IMR-90 (cell line): ENCODE measurements at regions not wholly inside any gene's neighbourhood (a gene's known extent, or its start where the extent isn't known, plus 50 kb on each side); places are given as distances from the start of the nearest gene placed in this dataset.

Experiments used
- ATAC-seq: fragments of 200-7000 bp; cut with Tn5 transposase; 2 replicates; pipeline ENCODE4 v1.9.1; 2020; ENCODE audit warnings: low read depth, mild to moderate bottlenecking, moderate library complexity
- BruUV-seq: library from RNA; stranded (reverse); fragments of 400-500 nt; replicated peaks from 2 replicates; lab custom pipeline; 2021; lab: Mats Ljungman, UMichigan
- CTCF ChIA-PET: fragments of 300-600 bp; formaldehyde crosslinking; extraction: SDS; loops from one replicate; lab custom pipeline; 2021; ENCODE audit warnings: antibody characterized with exemption; lab: Yijun Ruan, JAX
- POLR2A ChIA-PET: fragments of 300-600 bp; sonication (Branson Sonifier 250); formaldehyde crosslinking; loops from one replicate; lab custom pipeline; 2022; ENCODE audit warnings: antibody characterized with exemption; ENCODE audit not compliant: unreplicated experiment; lab: Charles Lee
- DNase-seq: peaks from one replicate; pipeline ENCODE4 v3.0.0; 2013
- H2AFZ ChIP-seq: replicated peaks from 2 replicates; pipeline ENCODE3; 2013; ENCODE audit warnings: low read length, mild to moderate bottlenecking; ENCODE audit not compliant: poor library complexity
- H2AK5ac ChIP-seq: 2 replicates; pipeline ENCODE4 v1.6.1; 2013; ENCODE audit warnings: low read depth, low read length, inconsistent platforms
- H2AK9ac ChIP-seq: replicated peaks from 2 replicates; pipeline ENCODE3; 2013; ENCODE audit warnings: mild to moderate bottlenecking, low read depth, low read length, moderate library complexity; ENCODE audit not compliant: poor library complexity
- H2BK120ac ChIP-seq: 2 replicates; pipeline ENCODE4 v1.6.1; 2013; ENCODE audit warnings: low read depth, low read length, inconsistent platforms
- H2BK15ac ChIP-seq: 3 replicates; pipeline ENCODE4 v1.6.1; 2013; ENCODE audit warnings: low read depth, low read length, inconsistent platforms
- H2BK20ac ChIP-seq: 2 replicates; pipeline ENCODE4 v1.6.1; 2013; ENCODE audit warnings: low read depth, mild to moderate bottlenecking, inconsistent platforms, low read length, moderate library complexity
- H2BK5ac ChIP-seq: 2 replicates; pipeline ENCODE4 v1.6.1; 2013; ENCODE audit warnings: mild to moderate bottlenecking, low read depth, low read length, inconsistent platforms; ENCODE audit not compliant: poor library complexity, severe bottlenecking
- H3K14ac ChIP-seq: replicated peaks from 2 replicates; pipeline ENCODE4 v1.6.1; 2013; ENCODE audit warnings: low read depth, low read length, inconsistent platforms
- H3K18ac ChIP-seq: 2 replicates; pipeline ENCODE4 v1.6.1; 2013; ENCODE audit warnings: low read depth, low read length, control low read depth
- H3K23ac ChIP-seq: 2 replicates; pipeline ENCODE4 v1.6.1; 2013; ENCODE audit warnings: low read depth, low read length, inconsistent platforms
- H3K27ac ChIP-seq: 2 replicates; pipeline ENCODE4 v1.5.1; 2013; ENCODE audit warnings: mild to moderate bottlenecking, control low read depth, low read length; ENCODE audit not compliant: insufficient read depth
- H3K27me3 ChIP-seq: 2 replicates; pipeline ENCODE4 v1.6.1; 2013; ENCODE audit warnings: low read length; ENCODE audit not compliant: control insufficient read depth, insufficient read depth
- H3K36me3 ChIP-seq: 2 replicates; pipeline ENCODE4 v1.6.1; 2013; ENCODE audit warnings: low read length, mixed read lengths; ENCODE audit not compliant: control insufficient read depth, insufficient read depth
- H3K4ac ChIP-seq: 2 replicates; pipeline ENCODE4 v1.6.1; 2013; ENCODE audit warnings: low read depth, low read length, inconsistent platforms
- H3K4me1 ChIP-seq: 2 replicates; pipeline ENCODE4 v1.6.1; 2013; ENCODE audit warnings: low read length, mixed read lengths; ENCODE audit not compliant: control insufficient read depth, insufficient read depth
- H3K4me2 ChIP-seq: 2 replicates; pipeline ENCODE4 v1.6.1; 2013; ENCODE audit warnings: low read depth, mild to moderate bottlenecking, control low read depth, low read length, moderate library complexity
- H3K4me3 ChIP-seq: 2 replicates; pipeline ENCODE4 v1.5.1; 2013; ENCODE audit warnings: low read depth, mild to moderate bottlenecking, control low read depth, low read length, moderate library complexity; ENCODE audit not compliant: insufficient read depth
- H3K56ac ChIP-seq: 2 replicates; pipeline ENCODE4 v1.6.1; 2013; ENCODE audit warnings: low read length, inconsistent platforms; ENCODE audit not compliant: insufficient read depth; ENCODE audit errors: extremely low read depth
- H3K79me1 ChIP-seq, 2 experiments: 2 replicates each; pipeline ENCODE4 v1.6.1; 2013; ENCODE audit warnings: low read length in 2 of 2, inconsistent platforms in 1 of 2, low read depth in 1 of 2
- H3K9ac ChIP-seq: 2 replicates; pipeline ENCODE4 v1.6.1; 2013; ENCODE audit warnings: low read depth, low read length, control low read depth
- H3K9me1 ChIP-seq: 2 replicates; pipeline ENCODE4 v1.6.1; 2013; ENCODE audit warnings: low read length, inconsistent platforms; ENCODE audit not compliant: insufficient read depth
- H3K9me3 ChIP-seq: 2 replicates; pipeline ENCODE4 v1.6.1; 2013; ENCODE audit warnings: low read length; ENCODE audit not compliant: control insufficient read depth, insufficient read depth
- H4K20me1 ChIP-seq: 2 replicates; pipeline ENCODE4 v1.6.1; 2013; ENCODE audit warnings: low read length, inconsistent platforms; ENCODE audit not compliant: insufficient read depth
- H4K5ac ChIP-seq: 2 replicates; pipeline ENCODE4 v1.6.1; 2013; ENCODE audit warnings: mild to moderate bottlenecking, low read depth, low read length, control low read depth
- H4K8ac ChIP-seq, 2 experiments: 2 replicates each; pipeline ENCODE4 v1.6.1; 2013; ENCODE audit warnings: low read depth in 2 of 2, low read length in 2 of 2, control low read depth in 1 of 2, inconsistent platforms in 1 of 2
- H4K91ac ChIP-seq: 2 replicates; pipeline ENCODE4 v1.6.1; 2013; ENCODE audit warnings: low read depth, low read length, inconsistent platforms; ENCODE audit not compliant: insufficient read depth
- BHLHE40 ChIP-seq: fragments of 150-350 bp; IDR thresholded peaks from 2 replicates; pipeline ENCODE4 v1.6.1; 2016; ENCODE audit warnings: mild to moderate bottlenecking, low read depth, low read length
- CEBPB ChIP-seq: IDR thresholded peaks from 2 replicates; pipeline ENCODE4 v1.6.1; 2012; ENCODE audit warnings: low read depth, low read length, improper control_type of control experiment
- CHD1 ChIP-seq: IDR thresholded peaks from 2 replicates; pipeline ENCODE4 v1.6.1; 2012; ENCODE audit warnings: low read depth, low read length, improper control_type of control experiment
- CTCF ChIP-seq: conservative IDR thresholded peaks from 2 replicates; pipeline ENCODE4 v1.5.1; 2012; ENCODE audit warnings: mild to moderate bottlenecking, low read depth, low read length, improper control_type of control experiment
- ELK1 ChIP-seq: fragments of 150-350 bp; IDR thresholded peaks from 2 replicates; pipeline ENCODE4 v1.6.1; 2016; ENCODE audit warnings: low read depth, mild to moderate bottlenecking, low read length, moderate library complexity, borderline replicate concordance
- FOS ChIP-seq: fragments of 150-350 bp; IDR thresholded peaks from 2 replicates; pipeline ENCODE4 v1.6.1; 2016; ENCODE audit warnings: low read depth, low read length
- MAFK ChIP-seq: IDR thresholded peaks from 2 replicates; pipeline ENCODE4 v1.6.1; 2012; ENCODE audit warnings: low read depth, low read length, improper control_type of control experiment
- MAZ ChIP-seq: IDR thresholded peaks from 2 replicates; pipeline ENCODE4 v1.6.1; 2012; ENCODE audit warnings: low read depth, mild to moderate bottlenecking, low read length, improper control_type of control experiment, moderate library complexity, borderline replicate concordance
- MXI1 ChIP-seq: IDR thresholded peaks from 2 replicates; pipeline ENCODE4 v1.6.1; 2012; ENCODE audit warnings: low read depth, mild to moderate bottlenecking, low read length, moderate library complexity, borderline replicate concordance
- NFE2L2 ChIP-seq: fragments of 150-350 bp; IDR thresholded peaks from 2 replicates; pipeline ENCODE4 v1.6.1; 2016; ENCODE audit warnings: low read depth, mild to moderate bottlenecking, low read length
- POLR2A ChIP-seq: IDR thresholded peaks from 2 replicates; pipeline ENCODE4 v1.6.1; 2012; ENCODE audit warnings: mild to moderate bottlenecking, low read depth, low read length
- RAD21 ChIP-seq: IDR thresholded peaks from 2 replicates; pipeline ENCODE4 v1.6.1; 2012; ENCODE audit warnings: low read length, improper control_type of control experiment
- RCOR1 ChIP-seq: IDR thresholded peaks from 2 replicates; pipeline ENCODE4 v1.6.1; 2012; ENCODE audit warnings: mild to moderate bottlenecking, low read length, improper control_type of control experiment; ENCODE audit not compliant: insufficient replicate concordance
- RFX5 ChIP-seq: IDR thresholded peaks from 2 replicates; pipeline ENCODE4 v1.8.0; 2012; ENCODE audit warnings: low read depth, mild to moderate bottlenecking, low read length, moderate library complexity
- SMC3 ChIP-seq: fragments of 150-350 bp; IDR thresholded peaks from 2 replicates; pipeline ENCODE4 v1.6.1; 2016; ENCODE audit warnings: low read depth, mild to moderate bottlenecking, antibody characterized with exemption, low read length, moderate library complexity
- USF2 ChIP-seq: fragments of 150-350 bp; IDR thresholded peaks from 2 replicates; pipeline ENCODE4 v1.6.1; 2017; ENCODE audit warnings: mild to moderate bottlenecking, antibody characterized with exemption, low read length, low read depth
- WGBS, 2 experiments: methylation state at CpG; one replicate each; pipeline versions ENCODE4 v1.1.5 to v1.1.7; 2013; ENCODE audit warnings: missing lambda C conversion rate in 2 of 2; ENCODE audit not compliant: insufficient read length in 1 of 2; ENCODE audit errors: extremely low coverage in 2 of 2; 5-methylcytosine and 5-hydroxymethylcytosine counted together
- dilution Hi-C: fragments of 300-500 bp; cut with HindIII; formaldehyde crosslinking; loops from one replicate; pipeline ENCODE4 v1.14.3; 2018; ENCODE audit warnings: low sequenced_read_pairs; ENCODE audit not compliant: unreplicated experiment
- in situ Hi-C: fragments of 300-500 bp; cut with MboI; formaldehyde crosslinking; loops from 3 replicates; pipeline ENCODE4 v1.14.3; 2019; ENCODE audit warnings: low sequenced_read_pairs, inconsistent platforms, mixed read lengths
- intact Hi-C: fragments of 100-400 bp; cut with micrococcal nuclease; formaldehyde crosslinking; loops from 2 replicates; pipeline ENCODE4 v1.10.0; 2022

- peak overlapping the region; percentile 55 for H2AFZ ChIP-seq
- intact Hi-C loops (no loop called here), in situ Hi-C loops (no loop called here), dilution Hi-C loops (no loop called here)
- H2BK15ac ChIP-seq, result no peak overlapping the region
- no peak overlapping the region for H4K91ac ChIP-seq
- H2BK20ac ChIP-seq, result no peak overlapping the region
- H3K4me1 ChIP-seq, result peaks cover 2% of the 10 kb centered on the region; the same call in 1 of the 2 replicates
- H4K20me1 ChIP-seq, result no peaks in the 10 kb centered on the region
- no peak overlapping the region for H3K27ac ChIP-seq
- ATAC-seq (peak; percentile 69), DNase-seq (peak; percentile 7)
- no peak overlapping the region for H3K9ac ChIP-seq
- no peak overlapping the region for H3K4me2 ChIP-seq
- H3K4ac ChIP-seq, result no peak overlapping the region
- H2AK5ac ChIP-seq, result no peak overlapping the region
- BruUV-seq, result no TSS peak
- H3K56ac ChIP-seq, result no peak overlapping the region
- H2BK120ac ChIP-seq, result no peak overlapping the region
- H4K8ac ChIP-seq, result no peak overlapping the region
- no peak overlapping the region for H3K4me3 ChIP-seq
- H3K79me1 ChIP-seq, result no peaks in the 10 kb centered on the region
- CTCF ChIA-PET, result no interaction called here
- H4K5ac ChIP-seq, result no peak overlapping the region
- WGBS, 2 experiments, result 0% methylated on average over 1 of the region's 4 CpGs; no CpG with 5 or more reads in 1 of the 2 experiments
- H3K23ac ChIP-seq, result no peak overlapping the region
- POLR2A ChIA-PET, result no interaction called here
- H3K9me3 ChIP-seq, result no peaks in the 10 kb centered on the region
- H3K14ac ChIP-seq, result no peak overlapping the region
- H3K9me1 ChIP-seq, result no peaks in the 10 kb centered on the region
- H3K27me3 ChIP-seq, result no peaks in the 10 kb centered on the region; the same call in 1 of the 2 replicates
- TF ChIP-seq RFX5 (no peak), RCOR1 (no peak), CHD1 (no peak), MAFK (no peak), FOS (no peak), CEBPB (no peak), MAZ (no peak), MXI1 (no peak), CTCF (no peak), RAD21 (no peak), SMC3 (no peak), POLR2A (no peak), BHLHE40 (no peak), NFE2L2 (no peak), USF2 (no peak), ELK1 (no peak)
- no peak overlapping the region for H2BK5ac ChIP-seq
- no peak overlapping the region for H3K18ac ChIP-seq
- no peak overlapping the region for H2AK9ac ChIP-seq
- no peaks in the 10 kb centered on the region for H3K36me3 ChIP-seq
Observed at GRCh38 chr2:179336782-179337534, 72.3 kb upstream of the SESTD1 start.
